Activated CD4-positive, alpha-beta T cell treated with anti-CD3 and anti-CD28 coated beads, Interleukin-2, amount 10 ng/mL, durations not matched to agents 7 days and 5 days (primary cell): ENCODE measurements at regions not wholly inside any gene's neighbourhood (a gene's known extent, or its start where the extent isn't known, plus 50 kb on each side); places are given as distances from the start of the nearest gene placed in this dataset.

Experiments used
- CTCF ChIA-PET: fragments of 350-600 bp; sonication (Branson Sonifier 250); formaldehyde crosslinking; loops from one replicate; lab custom pipeline; 2021; ENCODE audit warnings: antibody characterized with exemption; lab: Charles Lee
- POLR2A ChIA-PET: fragments of 350-600 bp; sonication (Branson Sonifier 250); formaldehyde crosslinking; loops from one replicate; lab custom pipeline; 2021; ENCODE audit warnings: antibody characterized with exemption; lab: Charles Lee
- DNase-seq: peaks from one replicate; pipeline ENCODE4 v3.0.0-alpha.2; 2020
- H3K27ac Mint-ChIP-seq: one replicate; pipeline ENCODE4 v1.8.0; 2021; ENCODE audit warnings: mild to moderate bottlenecking, moderate library complexity, mixed read lengths
- H3K27me3 Mint-ChIP-seq: one replicate; pipeline ENCODE4 v1.8.0; 2021; ENCODE audit warnings: mixed read lengths
- H3K36me3 Mint-ChIP-seq: one replicate; pipeline ENCODE4 v1.8.0; 2021; ENCODE audit warnings: low read depth, mixed read lengths
- H3K4me1 Mint-ChIP-seq: one replicate; pipeline ENCODE4 v1.8.0; 2021; ENCODE audit warnings: mixed read lengths
- H3K4me3 Mint-ChIP-seq: one replicate; pipeline ENCODE4 v1.8.0; 2021; ENCODE audit warnings: mild to moderate bottlenecking, moderate library complexity, mixed read lengths
- H3K9me3 Mint-ChIP-seq: one replicate; pipeline ENCODE4 v1.8.0; 2021; ENCODE audit warnings: mixed read lengths

DNA sequence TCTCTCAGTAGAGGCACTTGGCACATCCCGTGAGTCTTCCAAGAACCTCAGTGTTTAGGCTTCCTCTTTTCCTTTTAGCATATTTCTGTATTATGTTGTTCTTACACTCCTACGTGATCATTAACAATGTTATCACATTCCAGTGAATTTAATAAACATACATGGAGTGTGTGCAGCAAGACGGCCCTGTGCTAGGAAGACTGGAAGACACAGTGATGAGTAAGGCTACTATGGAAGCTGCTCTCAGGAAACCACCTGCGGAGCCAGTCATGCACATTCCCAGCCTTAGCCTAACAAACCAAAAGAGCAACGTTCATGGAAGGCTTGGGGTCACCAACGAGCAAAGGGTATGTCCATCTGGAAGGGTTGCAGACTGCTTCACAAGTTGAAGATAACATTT lies 103.4 kb downstream of the ETAA1 start:
- Mint-ChIP-seq H3K4me3 (no peak overlapping the region), H3K27ac (no peak overlapping the region), H3K27me3 (no peaks in the 10 kb centered on the region), H3K4me1 (no peaks in the 10 kb centered on the region), H3K9me3 (no peaks in the 10 kb centered on the region), H3K36me3 (no peaks in the 10 kb centered on the region)
- POLR2A ChIA-PET = no interaction called here
- CTCF ChIA-PET = no interaction called here
- no peak for DNase-seq

DNA sequence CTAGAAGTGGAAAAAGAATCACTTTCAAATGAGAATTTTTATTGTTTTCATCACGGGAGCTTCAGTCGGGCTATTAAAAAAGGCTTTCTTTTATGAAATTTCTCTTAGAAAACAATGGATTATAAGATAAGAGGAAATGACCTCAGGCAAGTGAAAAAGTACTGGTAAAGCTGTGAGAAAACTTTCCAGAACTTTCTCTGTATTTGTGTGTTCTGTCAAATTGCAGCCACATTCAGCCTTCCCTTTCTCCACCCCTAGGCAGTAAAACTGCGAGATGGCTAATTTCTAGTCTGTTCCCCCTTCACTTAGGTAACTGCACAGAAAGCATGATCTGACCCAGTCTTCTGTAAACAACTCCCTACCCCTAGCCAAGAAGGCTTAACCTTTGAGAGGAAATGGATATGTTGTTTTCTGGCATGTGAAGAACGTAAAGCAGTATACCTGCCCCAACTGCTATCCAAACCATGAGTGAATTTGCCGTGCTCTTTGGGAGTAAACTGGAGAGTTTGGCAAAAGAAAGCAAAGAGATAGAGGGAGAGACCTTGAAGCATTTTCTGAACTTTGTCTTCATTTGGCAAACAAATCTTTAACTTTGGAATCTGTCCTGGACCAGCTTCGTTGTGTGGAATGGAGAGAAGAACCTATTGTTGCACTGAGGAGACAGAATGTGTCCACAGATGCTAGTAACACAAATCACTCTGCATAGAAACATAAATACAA lies 105.4 kb downstream of the ETAA1 start:
- Mint-ChIP-seq H3K4me1 (no peaks in the 10 kb centered on the region), H3K4me3 (no peak overlapping the region), H3K36me3 (no peaks in the 10 kb centered on the region), H3K27ac (no peak overlapping the region), H3K27me3 (no peaks in the 10 kb centered on the region), H3K9me3 (no peaks in the 10 kb centered on the region)
- ChIA-PET CTCF (no interaction called here), POLR2A (no interaction called here)
- DNase-seq = no peak

GRCh38 chr2:67503066-67503795 lies 106.1 kb downstream of the ETAA1 start:
- H3K27me3 Mint-ChIP-seq = no peaks in the 10 kb centered on the region
- POLR2A ChIA-PET = no interaction called here
- no peaks in the 10 kb centered on the region for H3K9me3 Mint-ChIP-seq

GRCh38 chr2:67510745-67511144 lies 113.6 kb downstream of the ETAA1 start:
- H3K9me3 Mint-ChIP-seq = no peaks in the 10 kb centered on the region
- POLR2A ChIA-PET = no interaction called here
- H3K27ac Mint-ChIP-seq = no peak overlapping the region
- H3K27me3 Mint-ChIP-seq = no peaks in the 10 kb centered on the region
- no peaks in the 10 kb centered on the region for H3K4me1 Mint-ChIP-seq
- CTCF ChIA-PET = no interaction called here
- no peak for DNase-seq
- H3K4me3 Mint-ChIP-seq = no peak overlapping the region
- no peaks in the 10 kb centered on the region for H3K36me3 Mint-ChIP-seq

More at GRCh38 chr2:67503066-67503795, 106.1 kb downstream of the ETAA1 start:
- CTCF ChIA-PET = no interaction called here
- Mint-ChIP-seq H3K4me3 (no peak overlapping the region), H3K27ac (no peak overlapping the region), H3K36me3 (no peaks in the 10 kb centered on the region), H3K4me1 (no peaks in the 10 kb centered on the region)
- DNase-seq = no peak

- ChIA-PET CTCF (no interaction called here), POLR2A (no interaction called here)
Measured at GRCh38 chr2:67514515-67514914, 117.4 kb downstream of the ETAA1 start.

GRCh38 chr2:67515056-67515455 lies 117.9 kb downstream of the ETAA1 start:
- ChIA-PET CTCF (no interaction called here), POLR2A (no interaction called here)
- H3K4me1 Mint-ChIP-seq = no peaks in the 10 kb centered on the region
- no peaks in the 10 kb centered on the region for H3K36me3 Mint-ChIP-seq
- no peaks in the 10 kb centered on the region for H3K9me3 Mint-ChIP-seq
- DNase-seq = no peak
- H3K27ac Mint-ChIP-seq = no peak overlapping the region
- no peak overlapping the region for H3K4me3 Mint-ChIP-seq
- H3K27me3 Mint-ChIP-seq = no peaks in the 10 kb centered on the region

More at GRCh38 chr2:67514515-67514914, 117.4 kb downstream of the ETAA1 start:
- Mint-ChIP-seq H3K27me3 (no peaks in the 10 kb centered on the region), H3K36me3 (no peaks in the 10 kb centered on the region), H3K4me3 (no peak overlapping the region), H3K9me3 (no peaks in the 10 kb centered on the region), H3K4me1 (no peaks in the 10 kb centered on the region), H3K27ac (no peak overlapping the region)
- no peak for DNase-seq

DNA sequence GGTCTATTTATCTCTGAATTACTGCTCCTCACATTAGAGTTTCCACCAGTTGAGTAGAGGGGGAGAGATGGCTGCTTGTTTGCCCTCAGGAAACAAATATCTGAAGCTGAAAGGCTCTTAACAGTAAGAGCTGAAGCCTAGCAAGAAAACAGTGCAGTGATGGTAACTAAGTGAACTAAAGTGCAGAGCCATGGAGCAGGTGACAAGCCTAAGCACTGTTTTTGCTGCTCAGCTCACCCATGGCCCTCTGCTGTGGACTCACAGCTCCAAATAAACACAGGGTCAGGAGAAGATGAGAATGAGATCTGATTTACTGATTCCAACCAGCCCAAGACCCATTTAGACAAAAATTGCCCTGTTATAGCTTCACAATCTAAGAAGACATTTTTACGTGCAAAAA lies 118.4 kb downstream of the ETAA1 start:
- ChIA-PET CTCF (no interaction called here), POLR2A (no interaction called here)
- no peak for DNase-seq
- no peaks in the 10 kb centered on the region for H3K9me3 Mint-ChIP-seq
- H3K36me3 Mint-ChIP-seq = no peaks in the 10 kb centered on the region
- H3K4me3 Mint-ChIP-seq = no peak overlapping the region
- H3K4me1 Mint-ChIP-seq = no peaks in the 10 kb centered on the region
- H3K27me3 Mint-ChIP-seq = no peaks in the 10 kb centered on the region
- H3K27ac Mint-ChIP-seq = no peak overlapping the region

DNA sequence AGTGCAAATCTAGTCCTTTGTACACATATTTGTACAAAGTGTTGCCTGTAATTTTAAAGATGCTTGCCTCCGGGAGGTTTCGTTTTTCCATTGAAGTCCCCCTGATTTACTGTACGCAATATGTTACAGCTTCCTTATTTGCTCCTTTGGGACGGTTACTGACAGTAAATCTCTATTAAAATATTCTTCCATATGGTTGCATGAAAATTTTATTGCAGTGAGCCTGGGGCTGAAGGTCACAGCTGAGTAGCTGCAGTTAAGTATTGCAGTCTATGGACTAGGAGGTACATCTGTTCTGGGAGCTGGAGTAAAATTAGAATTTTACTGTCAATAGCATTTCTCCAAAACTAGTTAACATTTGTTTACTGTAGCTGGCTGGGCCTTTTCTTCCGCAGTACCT lies 119.2 kb downstream of the ETAA1 start:
- Mint-ChIP-seq H3K4me1 (no peaks in the 10 kb centered on the region), H3K27me3 (no peaks in the 10 kb centered on the region), H3K36me3 (no peaks in the 10 kb centered on the region), H3K27ac (no peak overlapping the region), H3K4me3 (no peak overlapping the region), H3K9me3 (no peaks in the 10 kb centered on the region)
- CTCF ChIA-PET = no interaction called here
- DNase-seq = no peak
- POLR2A ChIA-PET = no interaction called here

DNA sequence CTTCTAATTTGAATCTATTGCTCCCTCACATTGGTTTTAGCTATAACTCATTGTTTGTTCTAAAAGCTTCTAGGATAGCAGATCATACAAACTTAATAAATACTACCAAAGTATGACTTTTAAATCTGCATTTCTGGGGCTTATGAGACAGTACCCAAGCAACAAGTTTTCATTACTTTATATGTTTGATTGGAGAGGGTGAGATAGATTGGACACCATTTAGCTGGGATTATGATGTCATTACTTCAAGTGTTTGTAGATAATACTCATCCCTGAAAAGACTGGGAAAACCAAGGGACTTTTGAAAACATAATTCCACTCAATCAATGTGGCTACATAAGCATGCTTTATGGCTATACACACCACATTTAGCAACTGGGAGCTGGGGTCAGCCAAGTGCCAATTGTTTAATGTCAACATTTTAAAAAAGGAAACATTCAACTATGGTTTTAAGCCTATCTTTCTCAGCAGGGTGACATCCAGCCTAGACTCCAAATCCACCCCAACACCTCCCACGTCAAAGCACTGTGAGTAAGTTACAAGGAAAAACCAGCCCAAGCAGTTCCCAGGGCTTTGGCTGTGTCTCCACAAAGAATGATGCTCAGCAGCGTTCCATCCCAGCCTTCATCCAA lies 119.9 kb downstream of the ETAA1 start:
- ChIA-PET POLR2A (no interaction called here), CTCF (no interaction called here)
- H3K4me1 Mint-ChIP-seq = no peaks in the 10 kb centered on the region
- H3K27ac Mint-ChIP-seq = no peak overlapping the region
- DNase-seq = no peak
- H3K36me3 Mint-ChIP-seq = no peaks in the 10 kb centered on the region
- no peak overlapping the region for H3K4me3 Mint-ChIP-seq
- H3K27me3 Mint-ChIP-seq = no peaks in the 10 kb centered on the region
- H3K9me3 Mint-ChIP-seq = no peaks in the 10 kb centered on the region

GRCh38 chr2:67522148-67522547 lies 125.0 kb downstream of the ETAA1 start:
- Mint-ChIP-seq H3K27me3 (no peaks in the 10 kb centered on the region), H3K27ac (no peak overlapping the region), H3K9me3 (no peaks in the 10 kb centered on the region), H3K36me3 (no peaks in the 10 kb centered on the region), H3K4me3 (no peak overlapping the region), H3K4me1 (no peaks in the 10 kb centered on the region)
- CTCF ChIA-PET = no interaction called here
- DNase-seq = no peak
- POLR2A ChIA-PET = no interaction called here

DNA sequence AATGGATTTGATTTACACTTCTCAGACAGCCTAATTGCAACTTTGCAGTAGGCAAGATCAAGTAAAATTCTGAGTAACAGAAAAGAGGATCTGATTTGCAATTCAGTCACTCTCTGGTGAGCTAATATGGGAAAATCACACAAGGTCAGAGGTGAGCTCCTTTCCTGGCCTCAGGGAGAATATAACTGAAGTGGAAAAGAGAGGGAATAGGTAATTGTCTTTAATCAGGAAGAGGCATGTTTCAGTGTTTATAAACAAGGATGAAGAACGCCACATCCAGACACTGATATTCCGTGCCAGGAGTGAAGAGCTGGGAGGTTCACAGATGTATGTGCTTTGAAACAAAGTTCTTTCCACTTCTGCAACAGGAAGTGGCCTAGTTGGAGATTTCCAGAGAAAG lies 127.1 kb downstream of the ETAA1 start:
- no peaks in the 10 kb centered on the region for H3K27me3 Mint-ChIP-seq
- DNase-seq = no peak
- POLR2A ChIA-PET = no interaction called here
- peaks cover 4% of the 10 kb centered on the region for H3K9me3 Mint-ChIP-seq
- CTCF ChIA-PET = no interaction called here
- no peaks in the 10 kb centered on the region for H3K36me3 Mint-ChIP-seq
- H3K4me3 Mint-ChIP-seq = no peak overlapping the region
- no peak overlapping the region for H3K27ac Mint-ChIP-seq
- no peaks in the 10 kb centered on the region for H3K4me1 Mint-ChIP-seq

GRCh38 chr2:67524777-67525176 lies 127.6 kb downstream of the ETAA1 start:
- Mint-ChIP-seq H3K36me3 (no peaks in the 10 kb centered on the region), H3K4me1 (no peaks in the 10 kb centered on the region), H3K27ac (no peak overlapping the region), H3K27me3 (no peaks in the 10 kb centered on the region), H3K4me3 (no peak overlapping the region), H3K9me3 (peaks cover 4% of the 10 kb centered on the region)
- DNase-seq = no peak
- CTCF ChIA-PET = no interaction called here
- POLR2A ChIA-PET = no interaction called here

DNA sequence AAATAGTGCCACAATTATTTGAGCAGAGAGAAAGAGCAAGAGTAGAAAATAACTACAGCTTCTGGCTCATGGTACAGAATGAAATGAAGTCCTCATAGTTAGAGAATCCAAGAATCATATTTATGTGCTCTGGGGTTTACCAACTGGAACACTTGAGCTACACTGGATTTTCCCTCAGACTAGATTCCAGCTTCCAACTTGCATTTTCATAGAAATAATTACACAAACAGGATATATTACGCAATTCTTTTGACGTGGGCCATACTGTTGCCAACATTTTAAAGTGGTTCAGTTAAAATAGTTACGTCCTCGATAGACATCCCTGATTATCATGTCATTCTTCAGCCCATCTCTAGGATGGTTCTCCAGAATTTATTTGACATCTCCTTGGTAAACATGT lies 129.2 kb downstream of the ETAA1 start:
- Mint-ChIP-seq H3K27me3 (no peaks in the 10 kb centered on the region), H3K27ac (no peak overlapping the region), H3K9me3 (peaks cover 4% of the 10 kb centered on the region), H3K4me1 (no peaks in the 10 kb centered on the region), H3K36me3 (no peaks in the 10 kb centered on the region), H3K4me3 (no peak overlapping the region)
- ChIA-PET POLR2A (no interaction called here), CTCF (no interaction called here)
- DNase-seq = no peak
